ENCODE measurements at regions not wholly inside any gene's neighbourhood (a gene's known extent, or its start where the extent isn't known, plus 50 kb on each side); places are given as distances from the start of the nearest gene placed in this dataset.

GRCh38 chr3:59563966-59564365, 514.1 kb upstream of the CFAP20DC start (continued):
- no peak for TF ChIP-seq REST (IDR thresholded peaks at IDR 0.05; ENCODE audit: unreplicated experiment)

- H3K27me3 Mint-ChIP-seq (ENCODE audit: insufficient read depth, low read depth, poor library complexity): no peaks in the 10 kb centered on the region
- no peak for TF ChIP-seq ZNF462 (CRISPR knock-in tag; IDR thresholded peaks at IDR 0.05)
- TF ChIP-seq ZNF114 (CRISPR knock-in tag; IDR thresholded peaks at IDR 0.05): no peak
- TF ChIP-seq JUNB (IDR thresholded peaks at IDR 0.05; ENCODE audit: unreplicated experiment): no peak
- no peak for TF ChIP-seq CTCF (conservative IDR thresholded peaks at IDR 0.05; ENCODE audit: low read depth in 2 of 2)
- TF ChIP-seq CREB1 (CRISPR knock-in tag; IDR thresholded peaks at IDR 0.05; ENCODE audit: low read depth): no peak
- no peak for TF ChIP-seq STAT1 (IDR thresholded peaks at IDR 0.05; ENCODE audit: unreplicated experiment)
- no peak for TF ChIP-seq POLR2AphosphoS5 (IDR thresholded peaks at IDR 0.05; ENCODE audit: low read depth)
- TF ChIP-seq ETS1 (IDR thresholded peaks at IDR 0.05): no peak
Observed at GRCh38 chr3:59563072-59563605, 513.3 kb upstream of the CFAP20DC start.

More at GRCh38 chr3:59563072-59563605, 513.3 kb upstream of the CFAP20DC start:
- Histone ChIP-seq H3K79me2 (replicated peaks; ENCODE audit: insufficient read depth) (no peaks in the 10 kb centered on the region), H3K4me1 (ENCODE audit: insufficient read depth) (no peaks in the 10 kb centered on the region), H3F3A (replicated peaks; ENCODE audit: low read depth) (no peaks in the 10 kb centered on the region), H3K4me3 (no peak overlapping the region), H3K4me2 (no peak overlapping the region), H4K20me1 (replicated peaks; ENCODE audit: insufficient read depth) (no peaks in the 10 kb centered on the region), H3K27me3 (ENCODE audit: insufficient read depth) (no peaks in the 10 kb centered on the region), H2AFZ (no peak overlapping the region), H3K9me2 (ENCODE audit: insufficient read depth) (no peaks in the 10 kb centered on the region), H3K36me3 (ENCODE audit: insufficient read depth) (no peaks in the 10 kb centered on the region), H3K27ac (ENCODE audit: low read depth) (no peak overlapping the region)
- Mint-ChIP-seq H3K4me3 (no peak overlapping the region), H3K27ac (no peak overlapping the region), H3K36me3 (ENCODE audit: low read depth) (no peaks in the 10 kb centered on the region; the same call in 2 of the 3 replicates), H3K4me1 (no peaks in the 10 kb centered on the region), H3K9me3 (no peaks in the 10 kb centered on the region)
- no peak for ATAC-seq
- no peak for DNase-seq (ENCODE audit: low spot score)
